HEK293T (cell line): ENCODE measurements at regions not wholly inside any gene's neighbourhood (a gene's known extent, or its start where the extent isn't known, plus 50 kb on each side); places are given as distances from the start of the nearest gene placed in this dataset.

ENCODE experiments used
- CTCF ChIA-PET: fragments of 350-600 bp; formaldehyde crosslinking; extraction: SDS; loops from one replicate; lab custom pipeline; 2021; ENCODE audit warnings: antibody characterized with exemption, inconsistent platforms; lab: Yijun Ruan, JAX
- POLR2A ChIA-PET: fragments of 350-600 bp; formaldehyde crosslinking; extraction: SDS; loops from one replicate; lab custom pipeline; 2020; ENCODE audit warnings: antibody characterized with exemption, inconsistent platforms; lab: Yijun Ruan, JAX
- DNase-seq: peaks from one replicate; pipeline ENCODE4 v3.0.0; 2012; ENCODE audit warnings: mixed read lengths; ENCODE audit errors: extremely low spot score
- ARNT ChIP-seq: fragments of 450-650 bp; IDR thresholded peaks from 2 replicates; pipeline ENCODE4 v1.6.1; 2017; ENCODE audit warnings: mild to moderate bottlenecking
- BHLHE40 ChIP-seq: fragments of 450-650 bp; IDR thresholded peaks from 2 replicates; pipeline ENCODE4 v1.6.1; 2016; ENCODE audit warnings: mild to moderate bottlenecking, moderate library complexity, borderline replicate concordance
- CTBP1 ChIP-seq: fragments of 450-650 bp; IDR thresholded peaks from 2 replicates; pipeline ENCODE4 v1.6.1; 2016; ENCODE audit warnings: borderline replicate concordance
- ELF4 ChIP-seq: fragments of 450-650 bp; IDR thresholded peaks from 2 replicates; pipeline ENCODE4 v1.6.1; 2017; ENCODE audit warnings: antibody characterized with exemption
- FOXA1 ChIP-seq: fragments of 450-650 bp; IDR thresholded peaks from 2 replicates; pipeline ENCODE4 v1.6.1; 2016; ENCODE audit warnings: mild to moderate bottlenecking
- FOXK2 ChIP-seq: fragments of 450-650 bp; IDR thresholded peaks from 2 replicates; pipeline ENCODE4 v1.6.1; 2016; ENCODE audit warnings: mild to moderate bottlenecking
- FOXM1 ChIP-seq: fragments of 450-650 bp; IDR thresholded peaks from 2 replicates; pipeline ENCODE4 v1.6.1; 2017; ENCODE audit warnings: mild to moderate bottlenecking, borderline replicate concordance
- HDGF ChIP-seq: fragments of 450-650 bp; IDR thresholded peaks from 2 replicates; pipeline ENCODE4 v1.6.1; 2017; ENCODE audit warnings: antibody characterized with exemption, borderline replicate concordance
- L3MBTL2 ChIP-seq: fragments of 450-650 bp; conservative IDR thresholded peaks from 2 replicates; pipeline ENCODE4 v1.6.1; 2016; ENCODE audit warnings: mild to moderate bottlenecking
- LEF1 ChIP-seq: fragments of 450-650 bp; IDR thresholded peaks from 2 replicates; pipeline ENCODE4 v1.6.1; 2017; ENCODE audit warnings: mild to moderate bottlenecking, borderline replicate concordance
- NFRKB ChIP-seq: fragments of 450-650 bp; IDR thresholded peaks from 2 replicates; pipeline ENCODE4 v1.6.1; 2016; ENCODE audit warnings: mild to moderate bottlenecking, moderate library complexity
- PKNOX1 ChIP-seq: fragments of 450-650 bp; IDR thresholded peaks from 2 replicates; pipeline ENCODE4 v1.6.1; 2016
- SP1 ChIP-seq: fragments of 450-650 bp; IDR thresholded peaks from 2 replicates; pipeline ENCODE4 v1.6.1; 2017
- SUZ12 ChIP-seq: fragments of 450-650 bp; IDR thresholded peaks from 2 replicates; pipeline ENCODE4 v1.6.1; 2016; ENCODE audit warnings: mild to moderate bottlenecking
- TARDBP ChIP-seq: fragments of 450-650 bp; IDR thresholded peaks from 2 replicates; pipeline ENCODE4 v1.6.1; 2016
- ZNF384 ChIP-seq: fragments of 450-650 bp; IDR thresholded peaks from 2 replicates; pipeline ENCODE4 v1.6.1; 2016

GRCh38 chr2:75276093-75277029 lies 77.0 kb upstream of the TACR1 start:
- POLR2A ChIA-PET, result no interaction called here
- no peak for DNase-seq

GRCh38 chr2:75274936-75275335 lies 75.6 kb upstream of the TACR1 start:
- ChIA-PET POLR2A (no interaction called here), CTCF (no interaction called here)
- no peak for DNase-seq
- TF ChIP-seq TARDBP, result no peak
- TF ChIP-seq FOXM1, result no peak
- TF ChIP-seq FOXK2, result no peak
- no peak for TF ChIP-seq ZNF384
- no peak for TF ChIP-seq NFRKB

More at GRCh38 chr2:75276093-75277029, 77.0 kb upstream of the TACR1 start:
- TF ChIP-seq ELF4 (no peak), FOXA1 (no peak), SP1 (no peak), FOXK2 (no peak), L3MBTL2 (no peak), FOXM1 (no peak), ZNF384 (no peak), NFRKB (no peak), SUZ12 (no peak), CTBP1 (no peak), PKNOX1 (no peak), TARDBP (no peak)
- CTCF ChIA-PET, result no interaction called here

GRCh38 chr2:75268112-75268511 lies 68.8 kb upstream of the TACR1 start:
- no peak for DNase-seq
- ChIA-PET CTCF (no interaction called here), POLR2A (no interaction called here)
- TF ChIP-seq FOXM1 (no peak), HDGF (no peak), NFRKB (no peak), ARNT (no peak), BHLHE40 (no peak), FOXK2 (no peak), ZNF384 (no peak), PKNOX1 (no peak), FOXA1 (no peak), L3MBTL2 (no peak), CTBP1 (no peak), SP1 (no peak), SUZ12 (no peak), LEF1 (no peak), TARDBP (no peak), ELF4 (no peak)

- ChIA-PET POLR2A (no interaction called here), CTCF (no interaction called here)
- TF ChIP-seq BHLHE40 (no peak), TARDBP (no peak), SUZ12 (no peak)
Measured at GRCh38 chr2:75261923-75262322, 62.6 kb upstream of the TACR1 start.

GRCh38 chr2:75260946-75261345 lies 61.6 kb upstream of the TACR1 start:
- TF ChIP-seq ARNT (no peak), NFRKB (no peak), HDGF (no peak), CTBP1 (no peak), ELF4 (no peak), FOXK2 (no peak)
- POLR2A ChIA-PET, result no interaction called here
- DNase-seq, result no peak
- CTCF ChIA-PET, result no interaction called here

More at GRCh38 chr2:75261923-75262322, 62.6 kb upstream of the TACR1 start:
- no peak for DNase-seq

- no peak for TF ChIP-seq LEF1
- TF ChIP-seq FOXA1, result no peak
- TF ChIP-seq CTBP1, result no peak
- TF ChIP-seq ARNT, result no peak
- TF ChIP-seq L3MBTL2, result no peak
- TF ChIP-seq FOXK2, result no peak
- TF ChIP-seq SP1, result no peak
- no peak for TF ChIP-seq PKNOX1
- TF ChIP-seq TARDBP, result no peak
- TF ChIP-seq ELF4, result no peak
- TF ChIP-seq ZNF384, result no peak
- no peak for TF ChIP-seq HDGF
- no peak for TF ChIP-seq NFRKB
- no peak for TF ChIP-seq FOXM1
- TF ChIP-seq BHLHE40, result no peak
- TF ChIP-seq SUZ12, result no peak
- no peak for DNase-seq
- CTCF ChIA-PET, result no interaction called here
- POLR2A ChIA-PET, result no interaction called here
Measured at GRCh38 chr2:75258620-75259019, 59.3 kb upstream of the TACR1 start.
